DMS 273 (cell line): ENCODE measurements at regions not wholly inside any gene's neighbourhood (a gene's known extent, or its start where the extent isn't known, plus 50 kb on each side); places are given as distances from the start of the nearest gene placed in this dataset.
"Not testable (repeated sequence)": the region's sequence is repeated elsewhere in the genome, so short reads cannot be mapped to it uniquely, and the experiment has no call there.

Experiments
- DNase-seq: peaks from one replicate; lab custom pipeline; 2025; ENCODE audit not compliant: unreplicated experiment; lab: John Stamatoyannopoulos, UW

DNA sequence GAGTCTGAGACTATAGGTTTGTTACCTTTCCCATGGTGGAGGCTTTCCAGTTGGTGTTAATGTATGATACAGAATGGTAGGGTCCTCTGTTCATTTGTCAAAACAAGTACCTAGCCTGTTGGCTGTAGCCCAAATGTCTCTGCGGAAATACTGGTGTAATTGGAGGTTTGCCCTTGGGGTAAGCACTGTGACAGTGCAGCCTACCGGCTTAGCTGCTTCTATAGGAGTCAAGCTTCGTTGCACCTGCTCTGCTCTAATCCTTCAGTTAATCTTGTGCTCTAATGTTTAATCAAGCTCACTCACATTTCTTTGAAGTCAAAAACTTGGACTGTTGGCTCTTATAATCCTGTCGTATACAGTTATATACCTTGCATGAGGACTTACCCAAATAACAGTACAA, 203.4 kb downstream of the CCNG2 start:
- DNase-seq: no peak

DNA sequence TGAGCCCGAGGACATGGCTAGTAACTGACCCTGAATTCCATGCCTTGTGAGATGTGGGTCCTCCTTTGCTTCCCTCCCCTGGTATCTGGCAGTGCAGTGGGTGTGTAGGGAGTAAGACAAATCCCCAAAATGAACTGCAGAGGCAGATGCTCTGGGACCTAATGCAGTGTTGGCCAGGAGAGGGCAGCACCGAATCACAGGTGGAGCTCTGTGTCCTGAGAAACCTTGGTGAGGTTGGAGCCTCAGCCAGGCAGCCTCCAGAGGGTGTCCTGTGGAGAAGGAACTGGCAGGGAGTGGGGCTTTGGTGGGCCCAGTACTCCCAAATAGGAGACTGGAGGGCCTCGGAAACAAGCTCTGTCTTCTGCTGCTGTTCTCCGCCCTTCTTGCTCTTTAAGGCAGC, 209.9 kb downstream of the CCNG2 start:
- DNase-seq: not testable (repeated sequence)

DNA sequence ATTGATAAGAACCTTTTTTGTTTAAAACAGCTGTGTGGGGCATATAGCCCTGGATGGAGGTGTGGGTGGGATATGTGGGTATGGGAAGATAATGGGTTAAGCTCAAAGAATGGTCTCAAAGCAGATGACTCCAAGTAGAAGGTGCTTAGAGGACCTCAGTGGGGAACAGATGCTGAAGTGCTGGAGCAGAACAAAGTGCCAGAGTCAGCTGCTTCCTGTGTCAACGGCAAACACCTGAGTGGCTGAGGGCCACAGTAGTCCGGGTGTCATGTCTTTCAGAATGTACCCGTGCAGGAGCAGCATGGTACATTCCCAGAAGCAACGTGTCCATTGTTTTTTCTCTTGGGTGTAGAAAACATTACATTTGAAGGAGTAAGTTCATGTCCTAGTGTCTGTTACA, 210.6 kb downstream of the CCNG2 start:
- no peak for DNase-seq

DNA sequence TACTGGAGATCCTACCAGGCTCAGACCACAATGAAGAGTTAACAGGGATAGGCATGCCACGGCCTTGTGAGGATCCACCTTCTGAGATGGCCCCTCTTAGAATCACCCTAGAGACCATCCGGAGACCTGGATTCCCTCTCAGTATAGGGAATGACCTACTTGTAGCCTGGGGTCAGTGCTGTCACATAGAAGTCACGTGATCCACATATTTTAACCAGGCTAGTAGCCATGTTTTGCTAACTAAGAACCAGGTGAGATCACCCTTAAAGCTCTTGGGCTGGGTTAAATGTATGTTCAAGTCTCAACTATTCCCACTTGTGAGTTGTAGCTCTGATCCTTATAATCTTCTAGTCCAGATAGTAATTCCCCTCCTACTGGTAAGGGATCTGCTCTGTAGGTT, 215.4 kb downstream of the CCNG2 start:
- no peak for DNase-seq

DNA sequence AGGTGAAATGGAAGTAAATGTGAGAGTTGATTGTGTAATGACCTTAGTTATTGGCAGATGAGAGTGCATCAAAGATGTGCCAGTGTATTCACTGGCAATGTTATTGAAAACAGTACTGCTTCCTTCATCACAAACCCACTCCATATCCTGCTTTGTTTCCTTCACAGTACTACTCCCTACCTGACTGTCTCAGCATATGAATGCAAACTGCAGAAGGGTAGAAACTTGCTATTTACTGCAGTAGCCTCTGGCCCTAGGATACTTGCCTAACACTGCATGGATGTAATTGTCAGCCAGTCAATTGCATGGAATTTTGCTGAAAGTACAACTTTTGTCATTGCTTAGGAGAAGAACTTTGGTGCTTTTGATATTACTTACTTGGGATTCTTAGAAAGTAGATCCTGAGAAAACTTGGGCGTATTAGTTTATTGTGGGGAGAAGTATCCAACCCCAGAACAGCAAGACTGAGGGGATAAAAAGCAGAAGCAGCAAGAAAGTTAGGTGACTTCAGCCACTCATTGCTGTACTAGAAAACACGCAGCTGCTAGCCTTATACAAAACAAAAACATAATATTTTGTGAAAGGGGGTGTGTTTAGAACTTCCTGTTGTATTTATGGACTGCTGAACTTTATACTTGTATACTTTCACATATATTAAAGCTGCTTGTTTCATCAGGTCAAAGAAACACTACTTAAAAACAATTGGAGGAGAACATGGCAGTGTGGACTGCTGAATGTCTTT, 219.0 kb downstream of the CCNG2 start:
- DNase-seq: no peak

DNA sequence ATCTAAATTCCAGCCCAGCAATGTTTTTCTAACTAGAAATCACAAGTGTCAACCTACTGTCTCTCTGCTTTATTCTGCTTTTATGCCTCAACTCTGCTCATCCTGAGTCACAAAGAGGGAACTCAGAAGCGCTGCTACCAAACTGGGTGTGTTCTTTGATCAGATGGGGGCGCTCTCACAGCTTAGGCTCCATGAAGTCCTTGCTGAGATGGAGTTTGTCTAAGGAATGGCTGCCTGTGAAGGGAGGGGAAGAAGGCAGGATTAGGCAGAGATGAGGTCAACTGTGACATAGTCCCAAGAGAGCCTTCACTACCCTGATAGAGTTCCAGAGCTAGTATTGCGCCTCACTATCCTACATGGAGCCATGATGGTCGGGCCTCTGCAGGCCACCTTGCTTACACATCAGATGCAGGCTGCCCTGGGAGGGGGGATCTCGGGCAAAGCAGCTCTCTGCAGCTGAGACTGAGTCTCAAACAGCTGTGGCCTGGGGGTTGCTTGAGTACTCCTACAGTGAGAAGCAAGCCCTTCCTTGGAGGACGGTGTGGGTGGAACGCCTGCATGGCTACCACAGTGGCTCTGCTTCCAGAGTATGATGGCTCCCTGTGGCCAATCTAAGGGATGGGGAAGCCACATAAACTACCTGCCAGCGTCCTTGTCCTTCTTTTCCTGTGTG, 219.9 kb downstream of the CCNG2 start:
- no peak for DNase-seq

DNA sequence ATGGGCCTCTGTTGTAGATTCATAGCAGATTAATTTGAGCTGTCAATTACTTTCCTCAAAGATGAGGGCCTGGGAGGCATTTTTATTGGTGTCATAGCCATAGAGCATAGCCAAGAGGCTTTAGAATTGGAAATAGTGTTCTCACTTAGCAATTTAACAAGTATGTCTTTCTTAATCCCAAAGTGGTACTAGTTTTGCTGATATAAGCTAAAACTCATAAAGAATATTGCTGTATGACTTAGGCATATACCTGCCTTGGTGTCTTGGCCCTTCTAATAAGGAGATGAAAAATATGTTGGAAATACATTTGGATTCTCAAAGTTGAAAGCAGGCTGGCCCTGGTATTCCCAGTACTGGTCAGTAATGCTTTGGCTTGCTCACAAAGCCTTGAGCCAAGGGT, 221.5 kb upstream of the CXCL13 start:
- no peak for DNase-seq

DNA sequence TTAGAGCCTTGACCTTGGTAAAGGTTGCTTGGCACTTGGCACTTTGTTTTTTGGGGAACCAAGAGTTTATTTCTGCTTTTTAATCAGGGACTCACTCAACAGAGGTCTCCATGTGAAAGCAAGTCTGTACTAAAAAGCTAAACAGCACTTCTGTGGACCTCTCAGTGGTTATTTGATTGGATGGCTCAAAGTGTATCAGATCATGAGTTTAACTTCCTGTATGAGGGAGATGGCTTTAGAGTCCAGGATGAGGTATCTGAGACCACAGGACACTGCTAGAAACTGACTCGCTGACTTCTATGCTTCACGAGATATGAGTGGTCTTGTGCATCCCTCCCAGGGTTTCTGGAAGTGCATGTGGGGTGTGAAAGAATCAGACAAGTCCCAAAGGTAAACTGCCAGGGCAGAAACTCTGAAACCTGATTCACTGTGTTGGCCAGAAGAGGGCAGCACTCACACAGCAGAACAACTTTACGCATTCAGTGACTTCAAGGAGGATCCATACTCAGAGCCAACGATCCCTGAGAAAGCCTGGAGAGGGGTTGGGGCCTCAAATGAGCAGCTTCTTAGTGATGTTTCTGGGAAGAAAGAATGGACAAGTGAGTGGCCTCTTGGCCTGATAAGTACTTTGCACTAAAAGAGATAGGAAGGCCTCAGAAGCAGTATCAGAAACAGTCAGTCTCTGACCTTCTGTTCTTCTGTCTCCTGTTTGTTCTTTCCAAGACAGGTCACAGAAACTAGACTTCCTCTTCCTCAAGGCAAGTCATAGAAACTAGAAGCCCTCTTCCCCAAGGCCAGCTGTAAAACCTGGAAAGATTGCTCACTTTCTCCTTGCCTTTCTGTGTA, 220.3 kb upstream of the CXCL13 start:
- peak; percentile 72 for DNase-seq

DNA sequence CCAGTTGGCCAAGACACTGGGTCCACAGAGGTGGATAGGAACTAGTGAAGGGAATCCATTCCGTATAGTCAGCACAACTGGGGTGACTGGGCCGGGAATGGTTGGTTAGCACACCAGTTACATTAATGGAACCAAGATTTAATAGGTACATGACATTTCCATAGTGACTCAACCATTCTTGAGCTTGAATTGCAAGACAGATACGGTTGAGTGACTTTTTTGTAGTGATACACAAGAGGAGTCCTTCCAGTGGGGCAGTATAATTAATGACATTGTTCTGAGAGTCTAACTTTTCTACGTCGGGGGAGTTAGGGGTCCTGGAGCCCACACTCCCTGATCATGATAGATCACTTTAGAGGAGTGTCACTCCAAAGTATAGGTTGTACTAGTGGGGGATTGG, 211.6 kb upstream of the CXCL13 start:
- no peak for DNase-seq

DNA sequence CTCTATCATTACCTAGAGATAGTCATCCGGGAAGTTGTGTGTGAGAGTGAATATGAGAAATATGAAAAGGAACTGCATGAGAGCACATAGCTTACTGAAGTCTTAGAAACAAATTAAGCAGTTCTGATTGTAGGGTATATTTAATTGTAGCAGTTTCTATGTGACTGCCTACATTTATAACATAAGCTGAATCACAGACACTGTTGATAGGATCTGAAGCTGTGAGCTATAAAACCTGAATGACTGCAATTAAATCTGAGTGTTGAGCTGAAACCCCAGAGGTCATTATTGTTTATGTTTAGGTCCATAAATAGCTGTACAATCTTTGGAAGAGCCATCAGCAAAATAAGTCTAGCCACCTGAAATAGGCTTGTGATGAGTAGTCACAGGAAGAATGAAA, 210.1 kb upstream of the CXCL13 start:
- no peak for DNase-seq

DNA sequence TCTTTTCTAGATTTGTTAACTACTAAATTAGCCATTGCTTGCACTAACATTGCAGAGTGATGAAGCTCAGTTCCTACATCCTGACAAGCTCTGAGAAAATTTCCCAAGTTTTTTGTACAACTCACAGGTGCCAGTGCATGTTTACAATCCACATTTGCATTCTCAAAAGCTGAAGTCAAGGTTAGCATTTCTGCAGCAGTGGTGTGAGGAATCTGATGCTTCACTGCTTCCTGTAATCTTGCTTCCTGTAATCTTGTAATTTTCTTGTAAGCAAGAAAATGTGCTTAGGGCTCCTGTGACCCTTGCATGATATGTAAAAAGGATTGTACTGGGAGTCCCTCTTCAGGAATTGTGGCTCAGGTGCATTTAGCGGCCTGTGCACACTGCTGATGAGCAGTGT, 207.4 kb upstream of the CXCL13 start:
- no peak for DNase-seq

DNA sequence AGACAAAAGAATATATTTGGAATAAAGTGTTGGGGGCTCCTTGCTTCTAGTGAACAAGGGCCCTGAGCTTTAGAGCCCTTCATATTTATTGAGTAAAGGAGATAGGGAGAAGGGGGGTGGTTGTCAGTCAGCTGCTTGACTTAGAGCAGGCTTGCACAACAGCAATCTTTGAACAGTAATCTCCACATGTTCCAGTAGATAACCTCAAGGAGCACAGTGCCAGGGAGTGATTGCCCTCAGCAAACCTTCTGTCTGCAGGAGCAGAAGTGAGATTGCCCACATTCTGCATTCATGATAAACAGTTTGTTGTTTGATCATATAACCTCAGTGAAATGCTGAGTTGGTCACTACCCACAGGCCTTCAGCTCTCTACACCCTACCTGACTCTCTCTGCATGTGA, 205.8 kb upstream of the CXCL13 start:
- no peak for DNase-seq

DNA sequence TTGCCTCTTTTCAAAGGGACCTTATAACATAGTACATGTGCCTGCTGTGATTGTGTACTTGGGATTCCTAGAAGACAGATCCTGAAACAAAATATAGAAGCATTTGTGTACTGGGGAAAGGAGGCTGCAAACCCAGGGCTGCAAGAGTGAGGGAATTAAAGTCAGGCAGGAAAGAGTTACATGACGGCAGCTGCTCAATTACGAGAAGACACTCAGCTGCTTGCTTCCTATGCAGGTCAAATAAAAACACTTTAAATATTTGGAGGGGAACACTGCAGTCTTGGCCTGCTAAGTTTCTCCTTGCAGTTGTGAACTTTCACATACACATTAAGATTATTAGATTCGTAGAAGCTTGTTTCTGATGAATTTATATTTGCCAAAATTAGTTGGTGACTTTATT, 191.9 kb upstream of the CXCL13 start:
- peak; percentile 2 for DNase-seq

DNA sequence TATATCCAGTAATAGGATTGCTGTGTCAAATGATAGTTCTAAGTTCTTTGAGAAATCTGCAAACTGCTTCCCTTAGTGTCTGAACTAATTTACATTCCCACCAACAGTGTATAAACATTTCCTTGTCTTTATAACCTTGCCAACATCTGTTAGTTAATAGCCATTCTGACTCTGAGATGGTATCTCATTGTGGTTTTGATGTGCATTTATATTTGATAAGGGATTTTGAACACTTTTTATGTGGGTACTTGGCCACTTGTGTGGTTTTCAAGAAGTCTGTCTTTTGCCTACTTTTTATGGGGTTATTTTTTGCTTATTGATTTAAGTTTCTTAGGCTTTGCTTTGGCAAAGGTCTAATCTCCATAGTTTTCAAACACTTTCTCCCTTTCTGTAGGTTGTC, 189.9 kb upstream of the CXCL13 start:
- DNase-seq: no peak

DNA sequence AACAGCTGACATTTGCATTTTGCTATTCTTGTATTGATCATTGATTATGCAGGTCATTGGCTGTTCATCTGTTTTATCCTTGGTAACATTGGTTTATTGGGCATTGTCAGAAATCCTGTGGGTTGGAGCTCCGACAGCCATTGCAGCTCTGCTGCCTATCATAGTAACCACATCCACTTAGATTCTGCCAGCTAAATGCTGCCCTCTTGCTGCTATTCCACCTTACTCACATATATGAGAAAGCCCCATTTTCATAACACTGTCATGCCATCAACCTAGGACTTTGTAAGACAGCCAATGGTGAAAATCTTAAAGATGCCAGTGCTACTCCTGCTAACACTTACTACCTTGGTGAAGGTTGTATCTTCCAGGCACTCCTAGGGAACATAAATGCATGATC, 187.3 kb upstream of the CXCL13 start:
- peak; percentile 30 for DNase-seq

DNA sequence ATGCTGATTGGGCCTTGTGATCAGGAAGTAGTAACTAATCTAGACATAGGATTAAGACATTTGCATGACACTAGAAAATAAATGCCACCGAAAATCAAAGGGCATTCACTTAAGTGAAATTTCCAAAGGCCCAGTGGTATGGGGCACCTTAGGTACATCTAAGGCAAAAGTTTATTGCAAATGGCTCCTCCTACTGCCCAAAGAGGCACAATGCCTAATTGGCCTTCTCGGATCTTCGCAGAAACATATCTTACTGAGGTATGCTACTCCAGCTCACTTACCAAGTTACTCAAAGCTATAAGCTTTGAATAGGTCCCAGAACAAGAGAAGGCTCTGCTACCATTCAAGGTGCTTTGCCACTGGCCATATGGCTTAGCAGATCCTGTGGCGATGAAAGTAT, 174.8 kb upstream of the CXCL13 start:
- DNase-seq: no peak

DNA sequence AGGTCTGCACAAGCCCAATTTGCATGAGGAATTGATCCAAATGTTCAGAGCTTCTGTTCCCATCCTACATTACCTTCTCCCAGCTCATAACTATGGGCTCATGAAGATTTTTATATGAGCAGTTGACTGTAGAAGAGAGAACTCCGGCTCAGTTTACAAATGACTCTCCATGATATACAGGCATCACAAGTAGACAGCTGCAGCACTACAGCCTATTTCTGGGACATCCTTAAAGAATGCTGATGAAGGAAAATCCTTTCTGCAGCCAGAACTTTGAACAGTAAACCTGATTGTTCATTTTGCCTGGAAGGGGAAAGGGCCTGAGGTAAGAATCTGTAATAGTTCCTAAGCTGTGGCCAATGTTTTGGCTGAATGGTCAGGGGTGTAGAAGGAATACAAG, 174.1 kb upstream of the CXCL13 start:
- DNase-seq: no peak

DNA sequence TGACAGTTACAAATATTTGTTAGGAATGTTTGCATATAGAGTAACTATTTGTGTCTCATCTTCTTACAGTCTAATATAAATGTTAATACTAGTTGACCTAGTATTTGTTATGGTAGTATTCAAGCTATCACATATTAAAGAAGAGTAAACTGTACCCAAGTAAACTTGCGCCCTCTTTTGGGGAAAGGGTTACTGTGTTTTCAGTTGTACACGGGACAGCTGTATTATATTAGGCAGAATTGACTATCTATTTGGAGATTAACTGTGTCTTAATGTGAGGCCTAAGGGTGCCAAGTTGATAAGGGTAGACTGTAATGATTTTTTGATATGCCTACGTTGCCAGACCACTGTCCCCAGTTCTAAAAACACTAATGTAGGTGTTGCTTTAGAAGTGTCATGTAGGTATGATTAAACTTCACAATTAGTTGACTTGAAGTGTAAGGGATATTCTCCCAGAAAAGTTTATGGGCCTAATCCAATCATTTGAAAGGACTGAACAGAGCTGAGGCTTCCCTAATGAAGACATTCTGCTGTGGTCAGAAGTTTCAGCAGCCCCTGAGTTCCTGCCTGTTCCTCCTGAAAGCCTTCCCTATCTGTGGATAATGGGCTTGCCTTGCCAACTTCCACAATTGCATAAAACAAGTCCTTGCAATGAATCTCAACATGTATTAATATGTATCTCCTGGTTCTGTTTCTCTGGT, 172.8 kb upstream of the CXCL13 start:
- DNase-seq: peak; percentile 26

DNA sequence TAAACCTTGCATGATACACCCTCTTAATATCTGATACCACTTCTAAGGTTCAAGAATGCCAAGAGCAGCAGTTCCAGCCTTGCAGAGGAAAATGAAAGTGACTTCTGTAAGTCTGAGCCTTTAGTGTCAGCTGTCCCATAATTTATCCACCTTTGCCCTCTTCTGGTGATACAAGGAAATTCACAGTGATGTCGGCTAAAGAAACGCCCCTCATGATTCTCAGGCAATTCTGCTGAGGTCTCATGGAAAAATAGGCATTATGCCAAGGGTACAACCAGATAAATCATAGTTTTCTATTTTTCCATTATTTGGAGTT, 172.2 kb upstream of the CXCL13 start:
- DNase-seq: peak; percentile 68

DNA sequence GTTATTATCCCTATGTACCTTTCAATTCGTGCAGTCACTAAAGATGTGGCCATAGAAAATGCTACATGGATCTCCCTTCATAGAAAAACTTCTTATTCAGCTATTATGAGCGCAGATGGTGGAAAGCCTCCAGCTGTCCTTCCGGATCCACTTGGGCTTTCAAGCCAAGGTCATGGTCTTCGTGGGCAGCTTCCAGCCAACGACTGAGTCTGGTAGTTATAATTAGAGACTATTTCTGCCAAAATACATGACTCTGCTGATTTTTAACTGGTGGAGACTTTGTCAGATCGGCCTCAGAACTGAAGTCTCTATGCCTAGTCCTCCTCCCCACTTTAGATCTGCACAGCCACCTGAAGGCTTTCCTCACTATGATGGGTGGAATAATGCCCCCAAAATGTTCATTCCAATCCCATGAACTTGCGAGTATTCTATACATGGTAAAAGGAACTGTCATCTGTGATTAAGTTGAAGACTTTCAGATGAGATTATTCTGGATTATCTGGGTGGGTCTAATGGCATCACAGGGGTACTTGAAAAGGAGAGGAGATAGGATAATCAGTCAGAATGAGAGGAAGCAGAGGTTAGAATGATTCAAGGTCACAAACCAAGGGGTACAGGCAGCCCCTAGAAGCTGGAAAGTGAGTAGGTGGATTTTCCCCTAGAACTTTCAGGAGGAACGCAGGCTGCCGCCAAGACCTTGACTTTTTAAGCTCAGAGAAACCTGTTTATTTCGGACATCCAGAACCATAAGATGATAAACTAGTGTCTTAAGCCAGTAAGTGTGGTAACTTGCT, 171.1 kb upstream of the CXCL13 start:
- no peak for DNase-seq

DNA sequence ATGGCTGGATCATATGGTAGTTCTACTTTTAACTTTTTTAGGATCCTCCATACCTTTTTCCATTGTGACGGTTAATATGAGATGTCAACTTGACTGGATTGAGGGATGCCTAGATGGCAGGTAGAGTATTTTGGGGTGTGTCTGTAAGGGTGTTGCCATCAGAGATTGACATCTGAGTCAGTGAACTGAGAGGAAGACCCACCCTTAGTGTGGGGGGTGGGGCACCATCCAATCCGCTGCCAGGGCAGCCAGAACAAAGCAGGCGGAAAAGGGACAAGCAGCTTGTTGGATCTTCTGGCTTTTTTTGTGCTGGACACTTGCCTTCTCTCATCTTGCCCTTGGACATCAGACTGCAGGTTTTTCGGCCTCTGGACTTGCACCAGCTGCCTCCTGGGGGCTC, 168.5 kb upstream of the CXCL13 start:
- DNase-seq: no peak
